GM21390 (cell line): ENCODE measurements at regions not wholly inside any gene's neighbourhood (a gene's known extent, or its start where the extent isn't known, plus 50 kb on each side); places are given as distances from the start of the nearest gene placed in this dataset.

Experiments
- ATAC-seq: cut with Tn5 transposase; IDR thresholded peaks from one replicate; pipeline ENCODE4 v1.9.1; 2021; ENCODE audit not compliant: unreplicated experiment

DNA sequence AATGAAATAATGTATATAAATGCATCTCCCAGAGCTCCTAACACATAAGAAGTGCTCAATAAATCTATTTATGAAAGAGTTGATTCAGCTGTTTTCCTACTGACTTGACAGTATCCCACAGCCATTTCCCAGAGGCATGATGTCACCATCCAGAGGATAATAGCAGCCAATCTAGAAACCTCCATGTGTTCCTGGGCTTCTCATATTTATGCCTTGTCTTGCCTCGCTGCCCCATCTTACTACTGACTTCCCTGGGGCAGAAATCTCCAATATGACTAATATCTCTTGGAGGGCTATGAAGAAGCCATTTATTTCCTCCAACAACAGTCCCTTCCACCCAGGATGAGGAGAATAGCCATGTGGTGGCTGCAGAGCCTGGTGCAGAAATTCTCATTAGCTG, 115.4 kb upstream of the NAV2 start:
- no peak for ATAC-seq

DNA sequence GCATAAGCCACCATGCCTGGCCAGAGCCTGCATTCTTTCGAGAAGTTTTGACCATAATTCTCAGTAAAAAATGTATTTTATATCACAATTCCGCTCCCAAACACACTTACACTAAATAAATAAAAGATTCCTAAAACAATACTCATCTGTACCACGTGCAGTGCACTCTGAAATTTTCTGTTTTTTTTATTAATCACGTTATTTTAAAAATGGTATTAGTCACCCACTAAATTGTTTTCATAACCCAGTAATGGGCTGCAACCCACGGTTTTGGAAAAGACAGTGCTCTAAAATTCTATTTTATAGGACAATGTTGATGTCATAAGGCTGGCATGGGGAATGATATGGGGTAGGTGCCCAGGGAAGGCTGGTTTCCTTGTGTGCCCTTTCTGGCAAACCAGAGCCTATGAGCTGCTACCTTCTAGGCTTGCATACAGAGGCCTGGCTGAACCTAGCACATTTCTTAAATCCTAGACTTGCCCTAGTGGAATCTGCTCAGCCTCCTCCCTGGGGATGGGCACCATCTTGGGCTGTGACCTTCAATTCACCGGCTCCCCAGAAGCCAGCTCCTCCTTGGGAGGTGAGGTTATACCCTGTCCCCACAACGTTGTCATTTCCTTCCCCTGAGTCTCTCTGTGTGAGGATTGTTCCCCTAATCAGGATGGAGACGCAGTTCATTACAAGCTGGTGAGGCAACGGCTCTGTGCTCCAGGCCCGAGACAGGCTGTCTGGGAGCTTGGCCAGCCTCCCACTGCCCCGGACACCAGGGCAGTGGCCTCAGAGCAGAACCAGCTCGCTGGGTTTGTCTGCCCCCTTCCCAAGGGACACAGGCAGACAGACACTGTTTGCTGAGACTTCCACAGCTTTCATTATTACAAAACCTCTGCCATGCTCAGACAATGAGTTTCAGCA, 116.5 kb upstream of the NAV2 start:
- no peak for ATAC-seq

DNA sequence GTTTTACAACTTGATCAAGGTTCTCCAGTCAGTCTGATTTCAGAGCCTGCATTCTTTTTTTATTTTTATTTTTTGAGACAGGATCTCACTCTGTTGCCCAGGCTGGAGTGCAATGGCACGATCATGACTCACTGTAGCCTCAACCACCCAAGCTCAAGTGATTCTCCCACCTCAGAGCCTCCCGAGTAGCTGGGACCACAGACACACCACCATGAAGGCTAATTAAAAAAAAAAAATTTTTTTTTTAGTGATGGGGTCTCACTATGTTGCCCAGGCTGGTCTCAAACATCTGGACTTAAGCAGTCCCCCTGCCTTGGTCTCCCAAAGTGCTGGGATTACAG, 117.2 kb upstream of the NAV2 start:
- ATAC-seq: no peak

DNA sequence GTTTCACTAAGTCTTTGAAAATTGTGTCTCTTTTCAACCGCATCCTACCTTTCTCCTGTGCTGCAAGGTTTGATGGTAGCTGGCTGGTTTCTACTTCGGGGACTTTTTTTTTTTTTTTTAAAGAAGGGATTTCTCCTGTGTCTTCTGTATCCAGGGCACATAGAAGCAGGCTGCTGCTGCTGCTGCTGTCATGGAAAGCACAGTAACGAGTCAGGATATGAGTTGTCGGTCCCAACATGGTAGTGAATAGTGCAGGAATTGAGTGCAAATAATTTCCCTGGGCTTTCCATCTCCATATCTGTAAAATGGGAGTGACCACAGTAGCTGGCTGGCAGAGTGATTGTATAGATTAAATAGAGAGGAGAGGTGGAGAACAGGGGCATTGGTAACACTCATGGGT, 118.3 kb upstream of the NAV2 start:
- no peak for ATAC-seq

DNA sequence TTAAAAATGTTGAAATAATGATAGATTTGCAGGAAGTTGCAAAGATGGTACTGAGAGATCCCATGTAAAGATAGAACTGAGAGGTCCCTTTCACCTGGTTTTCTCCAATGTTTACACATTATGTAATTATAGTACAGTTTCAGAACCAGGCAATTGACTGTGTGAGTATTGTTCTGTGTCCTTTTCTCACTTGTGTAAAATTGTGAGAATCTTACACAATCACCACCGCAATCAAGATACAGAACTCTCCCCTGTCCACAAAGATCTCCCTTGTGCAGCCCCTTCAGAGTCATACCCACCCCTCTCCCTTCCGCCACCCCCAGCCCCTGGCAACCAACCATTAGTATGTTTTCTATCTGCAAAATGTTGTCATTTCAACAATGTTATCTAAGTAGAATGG, 119.8 kb upstream of the NAV2 start:
- no peak for ATAC-seq

DNA sequence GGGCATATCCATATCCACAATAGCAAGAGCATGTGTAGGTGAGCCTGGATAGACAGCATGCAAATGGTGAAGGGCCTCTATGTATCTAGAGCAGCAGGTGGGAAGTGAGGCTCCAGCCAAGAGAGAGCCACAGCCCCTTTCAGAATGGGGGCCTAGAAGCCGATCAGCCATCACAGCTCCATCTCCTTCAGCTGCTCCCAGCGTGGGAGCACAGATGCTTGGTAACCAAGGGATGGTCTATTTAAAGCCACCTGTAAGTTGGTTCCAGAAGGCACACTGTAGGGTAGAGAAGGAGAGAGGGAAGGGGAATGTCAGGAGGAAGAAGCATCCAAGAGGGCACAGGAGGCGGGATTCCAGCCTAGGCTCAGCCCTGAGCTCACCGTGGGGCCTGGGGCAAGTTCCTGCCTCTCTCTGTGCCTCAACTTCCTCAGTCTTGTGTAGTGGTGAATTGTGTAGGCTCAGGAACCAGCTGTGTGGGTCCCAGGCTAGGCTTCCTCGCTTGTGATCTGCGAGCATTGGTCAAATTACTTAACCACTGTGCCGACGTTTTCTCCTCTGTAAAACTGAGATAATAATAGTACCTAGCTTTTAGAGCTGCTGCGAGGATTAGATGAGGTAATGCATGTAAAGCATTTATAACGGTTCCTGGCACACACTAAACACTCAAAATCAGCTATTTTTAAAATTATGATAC, 122.9 kb upstream of the NAV2 start:
- ATAC-seq: no peak

DNA sequence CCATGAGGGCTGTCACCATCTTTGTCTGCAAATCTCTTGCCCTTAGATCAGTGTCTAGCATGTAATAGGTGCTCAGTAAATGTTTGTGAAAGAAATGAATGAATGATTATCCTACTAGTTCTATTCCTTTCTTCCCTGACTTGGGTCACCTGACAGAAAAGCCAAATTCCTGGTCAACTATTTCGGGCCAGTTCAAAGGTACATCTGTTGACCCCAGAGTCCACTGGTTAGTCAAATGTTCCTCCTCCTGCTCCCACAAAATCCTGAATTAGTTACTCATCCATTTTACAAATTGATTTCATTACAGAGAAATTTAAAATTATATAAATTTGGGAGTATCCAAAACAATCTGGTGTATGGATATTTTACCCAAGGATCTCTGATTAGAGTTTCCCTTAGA, 124.7 kb upstream of the NAV2 start:
- no peak for ATAC-seq

DNA sequence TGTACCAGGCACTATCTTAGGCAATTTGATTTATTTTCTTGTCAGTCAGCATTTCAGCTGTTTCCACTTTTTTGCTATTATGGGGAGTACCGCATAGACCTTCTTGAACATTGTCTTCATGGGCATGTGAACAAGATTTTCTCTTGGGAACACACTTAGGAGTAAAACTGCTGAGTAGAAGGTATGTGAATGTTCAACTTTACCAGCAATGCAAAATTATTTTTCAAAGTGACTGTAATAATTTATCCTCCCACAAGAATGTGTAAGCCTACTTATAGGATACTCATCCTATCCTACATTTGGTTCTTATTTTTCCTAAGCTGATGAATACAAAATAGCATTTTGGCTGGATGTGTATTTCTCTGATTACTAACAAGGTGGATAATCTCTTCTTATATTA, 132.0 kb upstream of the NAV2 start:
- ATAC-seq: no peak

DNA sequence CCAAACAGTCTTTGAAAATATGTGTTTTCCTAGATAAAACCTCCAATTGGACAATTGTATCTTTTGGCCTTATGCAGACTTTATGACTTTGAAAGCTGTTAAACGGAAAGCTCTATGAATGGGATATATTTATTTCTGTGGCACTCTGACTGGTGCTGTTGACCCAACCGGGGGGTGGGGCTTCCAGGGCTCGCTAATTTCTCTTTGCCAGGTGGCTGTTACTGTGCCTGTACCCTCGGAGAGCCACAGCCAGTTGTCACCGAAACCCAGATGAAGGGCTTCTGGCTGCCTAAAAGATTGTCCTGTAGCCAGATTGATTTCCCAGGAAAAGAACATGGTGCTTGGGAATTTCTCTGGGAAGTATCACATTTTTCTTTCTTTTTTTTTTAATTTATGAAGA, 132.7 kb upstream of the NAV2 start:
- ATAC-seq: no peak

DNA sequence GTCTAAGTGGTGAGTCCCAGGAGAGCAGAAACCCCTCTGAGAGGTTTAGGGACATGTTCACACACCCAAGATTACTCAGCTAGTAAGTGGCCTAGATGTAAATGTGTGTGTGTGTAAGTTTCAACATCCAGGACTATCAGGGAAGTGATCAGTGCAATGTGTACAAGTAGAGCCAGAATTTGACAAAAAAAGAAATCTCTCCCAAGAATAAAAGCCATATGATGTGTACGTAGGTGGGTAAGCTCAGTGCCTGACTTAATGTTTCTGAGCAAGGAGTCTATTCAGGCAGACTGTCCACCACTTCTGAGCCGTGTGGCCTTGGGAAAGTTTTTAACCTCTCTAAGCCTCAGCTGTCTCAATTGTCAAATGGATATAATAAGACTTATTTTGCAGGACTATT, 133.8 kb upstream of the NAV2 start:
- no peak for ATAC-seq

DNA sequence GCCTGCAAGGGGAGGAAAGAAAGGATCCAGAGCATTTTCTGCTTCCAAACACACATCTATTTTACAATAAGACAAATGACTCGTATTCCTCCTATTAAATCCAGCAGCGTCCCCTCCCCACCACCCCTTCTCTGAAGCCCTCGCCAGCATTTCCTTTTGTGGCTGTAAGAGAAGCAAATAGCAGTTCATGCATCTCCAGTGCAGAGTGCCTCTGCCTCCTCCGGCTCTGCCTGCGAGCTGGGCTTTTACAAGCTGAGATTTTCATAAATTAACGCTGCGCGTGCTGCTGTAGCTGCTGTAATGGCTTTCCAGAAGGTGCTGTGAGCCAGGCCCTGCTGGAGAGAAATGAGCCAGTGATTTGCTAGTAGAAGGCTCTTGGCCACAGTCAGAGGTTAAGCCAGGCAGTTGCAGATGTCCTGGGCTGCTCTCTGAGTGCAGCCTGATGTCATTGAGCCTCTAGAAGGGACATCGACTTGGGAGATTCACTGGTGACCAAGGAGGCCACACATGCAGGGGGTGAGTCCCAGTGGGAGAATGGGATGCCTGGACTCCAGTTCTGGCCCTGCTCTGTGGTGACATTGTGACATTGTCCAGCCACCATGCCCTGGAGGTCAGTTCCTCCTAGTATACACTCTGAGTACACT, 134.5 kb upstream of the NAV2 start:
- no peak for ATAC-seq

DNA sequence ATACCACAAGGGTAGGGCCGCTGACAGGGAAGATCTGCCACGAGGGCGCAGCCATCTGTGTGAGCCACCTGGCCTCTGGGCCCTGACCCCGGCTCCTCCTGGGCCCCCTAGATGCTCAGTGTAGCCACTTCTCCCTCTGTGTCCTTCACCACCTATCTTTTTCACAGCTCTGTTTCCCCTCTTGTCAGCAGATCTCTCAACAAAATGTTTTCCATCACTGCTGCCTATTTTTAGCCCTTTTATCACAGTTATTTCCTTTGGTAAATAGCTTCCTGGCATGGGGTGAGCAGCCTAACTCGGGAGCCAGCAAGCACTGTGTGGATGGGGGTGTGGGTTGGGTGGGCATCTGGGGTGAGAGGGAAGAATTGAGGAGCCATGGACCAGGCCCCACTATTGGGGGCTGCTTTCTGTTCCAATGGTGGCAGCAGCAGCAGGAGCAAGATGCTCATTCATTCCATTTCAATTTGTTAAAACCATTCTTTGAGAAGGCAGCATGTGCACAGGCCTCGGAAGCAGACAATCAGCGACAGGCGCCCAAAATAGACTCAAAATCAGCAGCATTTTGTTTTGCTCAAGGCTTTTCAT, 135.2 kb upstream of the NAV2 start:
- no peak for ATAC-seq

DNA sequence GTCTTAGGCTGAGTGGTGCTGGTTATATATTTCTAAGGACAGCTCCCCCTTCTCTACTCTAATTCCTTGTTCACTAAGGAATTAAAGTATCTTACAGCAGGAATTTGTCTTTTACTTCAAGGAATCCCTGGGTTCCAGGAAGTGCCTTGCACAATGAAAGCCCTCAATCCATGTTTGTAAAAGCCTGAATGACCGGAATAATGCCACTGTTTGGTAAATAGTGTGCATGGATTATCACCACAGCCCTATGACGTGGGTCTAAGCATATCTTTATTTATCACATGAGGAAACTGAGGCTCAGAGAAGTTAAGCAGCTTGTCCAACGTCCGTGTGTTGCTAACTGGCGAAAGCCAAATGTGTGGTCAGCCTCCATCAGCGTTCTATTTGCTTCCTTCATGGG, 135.7 kb upstream of the NAV2 start:
- ATAC-seq: no peak

DNA sequence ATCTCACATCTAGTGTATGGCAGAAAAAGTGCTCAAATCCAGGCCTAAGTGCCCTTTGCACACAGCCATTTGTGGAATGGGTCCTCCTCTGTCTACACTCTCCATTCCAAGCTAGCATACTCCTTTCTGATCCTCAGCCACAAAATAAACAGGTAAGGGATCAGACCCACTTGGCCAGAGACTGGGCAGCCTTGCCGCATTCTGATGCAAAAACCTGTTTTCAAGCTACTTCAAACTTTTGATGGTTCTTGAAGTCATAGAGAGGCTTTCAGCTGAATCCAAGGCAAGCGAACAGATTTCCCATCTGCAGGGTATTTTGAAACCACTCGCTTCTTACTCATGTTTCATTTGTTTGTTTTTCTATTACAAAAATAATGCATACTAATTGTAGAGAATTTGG, 136.6 kb upstream of the NAV2 start:
- no peak for ATAC-seq

DNA sequence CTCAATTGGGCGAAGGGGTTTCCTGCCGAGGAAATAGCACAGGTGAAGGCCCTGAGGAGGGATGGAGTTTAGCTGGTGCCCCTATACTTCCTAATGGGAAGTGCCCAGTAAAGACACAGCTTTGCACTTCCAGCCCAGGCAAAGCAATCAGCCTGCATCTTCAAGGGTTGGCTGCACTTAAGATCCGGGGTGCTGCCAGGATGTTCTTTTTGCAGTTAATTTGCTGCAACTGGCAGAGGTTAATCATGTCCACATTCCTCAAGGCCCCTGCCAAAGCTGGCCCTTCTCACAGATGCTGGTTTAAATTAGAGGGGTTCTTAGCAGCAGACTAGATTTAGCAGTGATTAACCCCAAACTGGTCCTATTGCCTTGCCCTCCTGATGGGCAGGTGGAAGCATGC, 137.7 kb upstream of the NAV2 start:
- ATAC-seq: no peak

DNA sequence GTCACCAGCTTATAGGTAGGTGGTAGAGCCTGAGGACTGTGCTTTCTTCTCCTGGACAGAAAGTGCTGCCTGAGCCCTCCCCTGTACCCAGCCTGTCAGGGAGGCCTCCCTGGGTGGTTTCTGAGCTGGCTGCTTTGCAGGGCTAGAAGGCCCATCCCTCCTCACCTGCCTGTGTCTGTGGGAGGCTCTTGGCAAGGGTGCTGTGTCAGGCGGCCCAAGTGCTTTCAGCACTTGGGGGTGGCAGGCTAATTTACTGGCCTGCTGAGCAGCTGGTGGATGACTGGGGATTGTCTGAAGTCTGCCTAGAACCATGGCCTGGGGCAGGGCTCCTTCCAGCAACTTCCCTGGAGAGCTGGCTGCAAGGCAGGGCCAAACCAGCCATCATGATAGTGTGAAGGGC, 139.0 kb upstream of the NAV2 start:
- no peak for ATAC-seq

DNA sequence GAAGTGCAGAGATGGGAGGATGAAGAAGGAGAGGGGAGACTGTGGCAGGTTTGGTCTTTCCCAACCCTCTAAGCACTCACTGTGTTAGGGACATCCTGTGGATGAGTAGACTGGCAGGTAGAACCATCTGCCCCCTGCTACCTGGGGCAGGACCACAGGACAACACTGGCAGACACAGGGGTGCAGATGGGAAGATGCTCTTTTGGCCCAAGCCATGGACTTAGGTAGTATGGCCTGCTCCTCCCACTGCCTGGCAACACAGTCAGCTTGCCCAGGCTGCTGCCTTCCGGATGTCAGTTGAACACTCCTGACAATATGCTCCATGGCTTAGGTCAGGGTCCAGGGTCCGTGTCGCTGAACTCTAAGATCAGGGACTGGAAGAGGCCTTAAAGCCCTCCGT, 140.7 kb upstream of the NAV2 start:
- ATAC-seq: no peak

DNA sequence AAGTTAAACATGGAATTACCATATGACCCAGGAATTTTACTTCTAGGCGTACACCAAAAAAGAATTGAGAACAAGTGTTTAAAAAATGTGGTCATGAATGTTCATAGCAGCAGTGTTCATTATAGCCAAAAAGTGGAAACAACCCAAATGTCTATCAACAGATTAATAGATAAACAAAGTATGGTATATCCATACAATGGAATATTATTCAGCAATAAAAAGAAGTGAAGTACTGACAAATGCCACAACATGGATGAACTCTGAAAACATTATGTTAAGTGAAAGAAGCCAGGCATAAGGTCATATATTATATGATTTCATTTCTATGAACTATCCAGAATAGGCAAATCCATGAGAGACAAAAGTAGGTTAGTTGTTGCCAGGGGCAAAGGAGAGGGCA, 141.7 kb upstream of the NAV2 start:
- ATAC-seq: no peak

DNA sequence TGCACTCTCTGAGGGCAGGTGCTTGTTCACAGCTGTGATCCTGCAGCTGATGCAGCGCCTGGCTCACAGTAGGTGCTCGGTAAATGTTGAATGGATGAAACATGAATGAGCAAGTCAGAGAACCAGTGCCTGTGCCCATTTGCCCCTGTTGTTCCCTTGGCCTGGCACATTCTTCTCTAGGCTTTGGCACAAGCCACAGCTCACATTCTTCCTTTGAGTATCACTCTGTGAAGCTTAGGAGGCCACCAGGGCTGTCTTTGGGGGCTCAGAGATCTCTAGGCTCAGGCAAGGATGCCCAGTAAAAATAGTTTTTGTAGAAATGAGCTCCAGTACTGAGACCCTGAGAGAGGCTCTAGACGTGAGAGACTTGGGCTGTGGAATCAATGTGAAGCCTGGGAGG, 144.6 kb upstream of the NAV2 start:
- no peak for ATAC-seq

DNA sequence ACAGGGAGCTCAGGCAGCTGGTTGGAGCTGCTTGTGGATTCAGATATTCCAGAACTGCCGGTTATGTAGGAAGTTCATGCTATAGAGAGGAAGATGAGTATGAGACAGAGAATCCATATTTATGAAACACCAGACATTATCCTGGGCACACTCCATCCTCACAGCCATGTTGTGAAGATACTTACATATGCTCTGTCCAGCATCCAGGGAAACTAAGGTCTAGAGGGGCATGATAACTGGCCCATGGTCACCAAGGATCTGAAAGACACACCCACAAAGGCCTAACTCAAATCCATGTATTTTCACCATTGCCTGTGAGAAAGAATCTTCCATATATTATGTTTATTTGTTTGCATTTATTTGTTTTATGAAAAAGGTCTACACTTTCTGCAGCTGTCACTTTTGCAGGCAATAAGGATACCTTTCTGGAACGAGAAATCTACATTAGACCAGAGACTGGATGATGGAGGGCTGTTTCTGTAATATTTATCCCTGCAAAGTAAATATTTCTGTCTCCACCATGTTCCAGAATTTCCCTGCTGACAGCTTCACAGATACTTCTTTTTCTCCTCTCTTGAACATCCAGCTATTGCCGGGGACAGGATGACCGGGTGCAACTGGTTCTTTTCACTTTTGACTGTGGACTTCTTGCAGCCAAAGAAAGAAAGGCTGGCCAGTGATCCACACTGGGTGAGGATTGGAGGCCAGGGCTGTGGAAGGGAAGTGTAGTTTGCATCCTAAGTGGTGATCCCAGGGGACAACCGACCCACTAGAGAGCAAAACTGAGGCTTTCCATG, 145.9 kb upstream of the NAV2 start:
- no peak for ATAC-seq

DNA sequence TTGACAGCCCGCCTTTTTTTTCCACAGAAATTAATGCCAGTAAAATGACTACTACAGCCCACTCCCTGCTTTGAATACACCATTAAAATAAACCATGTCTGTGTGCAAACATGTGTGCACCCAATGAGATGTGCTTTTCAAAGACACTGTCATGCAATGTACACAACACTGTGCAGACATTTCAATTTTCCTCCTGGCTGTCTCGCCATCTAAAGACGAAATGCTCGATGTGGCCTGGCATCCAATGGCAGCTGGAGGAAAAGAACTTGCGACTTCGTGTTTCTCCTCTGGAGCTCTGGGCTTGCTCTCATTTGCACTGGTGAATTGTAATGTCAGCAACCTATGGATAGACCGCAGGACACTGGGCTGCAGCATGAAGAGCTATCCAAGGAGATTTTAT, 147.0 kb upstream of the NAV2 start:
- ATAC-seq: no peak
